ENCODE measurements at regions not wholly inside any gene's neighbourhood (a gene's known extent, or its start where the extent isn't known, plus 50 kb on each side); places are given as distances from the start of the nearest gene placed in this dataset.

DNA sequence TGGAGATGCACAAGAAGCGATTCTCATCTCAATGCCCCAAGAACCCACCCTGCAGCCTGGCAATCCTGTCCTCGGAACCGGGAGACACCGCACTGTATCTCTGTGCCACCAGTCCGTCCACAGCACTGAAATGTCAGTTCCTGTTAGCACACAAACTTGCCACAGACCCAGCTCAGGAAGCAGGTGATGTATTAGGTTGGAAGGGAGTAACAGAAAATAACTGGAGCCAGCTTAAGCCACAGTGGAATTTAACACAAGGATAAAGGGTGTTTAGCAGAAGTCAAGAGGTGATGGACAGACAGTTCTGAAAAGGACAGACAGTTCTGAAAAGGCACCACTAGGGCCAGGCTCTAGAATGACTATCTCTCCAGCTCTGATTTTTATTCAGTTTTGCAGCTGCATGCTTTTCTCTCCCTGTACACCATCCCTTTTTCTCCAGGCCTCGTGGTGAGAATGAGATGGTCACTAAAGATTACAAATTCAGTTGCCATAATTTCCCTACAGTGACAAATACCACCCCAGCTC is 114.4 kb downstream of the ANKRD18B start:
- DNase-seq = no peak
- no peaks in the 10 kb centered on the region for H3K4me1 ChIP-seq
- H3K4me3 ChIP-seq = no peak overlapping the region
- H3K36me3 ChIP-seq (ENCODE audit: low read depth, missing control alignments) = no peaks in the 10 kb centered on the region
- intact Hi-C loops (cut with DNase I; ENCODE audit: low total_unique reads) = no loop called here
- H3K27me3 ChIP-seq = no peaks in the 10 kb centered on the region
- WGBS, 2 donors = 57 to 71% methylated on average over 6 of the region's 6 CpGs
- no peaks in the 10 kb centered on the region for H3K9me3 ChIP-seq
- H3K27ac ChIP-seq = no peak overlapping the region
- TF ChIP-seq, protein P1, sequence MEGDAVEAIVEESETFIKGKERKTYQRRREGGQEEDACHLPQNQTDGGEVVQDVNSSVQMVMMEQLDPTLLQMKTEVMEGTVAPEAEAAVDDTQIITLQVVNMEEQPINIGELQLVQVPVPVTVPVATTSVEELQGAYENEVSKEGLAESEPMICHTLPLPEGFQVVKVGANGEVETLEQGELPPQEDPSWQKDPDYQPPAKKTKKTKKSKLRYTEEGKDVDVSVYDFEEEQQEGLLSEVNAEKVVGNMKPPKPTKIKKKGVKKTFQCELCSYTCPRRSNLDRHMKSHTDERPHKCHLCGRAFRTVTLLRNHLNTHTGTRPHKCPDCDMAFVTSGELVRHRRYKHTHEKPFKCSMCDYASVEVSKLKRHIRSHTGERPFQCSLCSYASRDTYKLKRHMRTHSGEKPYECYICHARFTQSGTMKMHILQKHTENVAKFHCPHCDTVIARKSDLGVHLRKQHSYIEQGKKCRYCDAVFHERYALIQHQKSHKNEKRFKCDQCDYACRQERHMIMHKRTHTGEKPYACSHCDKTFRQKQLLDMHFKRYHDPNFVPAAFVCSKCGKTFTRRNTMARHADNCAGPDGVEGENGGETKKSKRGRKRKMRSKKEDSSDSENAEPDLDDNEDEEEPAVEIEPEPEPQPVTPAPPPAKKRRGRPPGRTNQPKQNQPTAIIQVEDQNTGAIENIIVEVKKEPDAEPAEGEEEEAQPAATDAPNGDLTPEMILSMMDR (IDR thresholded peaks at IDR 0.05) = no peak
- TF ChIP-seq POLR2A (IDR thresholded peaks at IDR 0.05) = no peak

GRCh38 chr9:33645706-33646105 is 121.7 kb downstream of the ANKRD18B start:
- Histone ChIP-seq H3K27me3 (no peaks in the 10 kb centered on the region), H3K36me3 (ENCODE audit: low read depth, missing control alignments) (no peaks in the 10 kb centered on the region), H3K27ac (no peak overlapping the region), H3K4me1 (no peaks in the 10 kb centered on the region), H3K4me3 (no peak overlapping the region), H3K9me3 (no peaks in the 10 kb centered on the region)
- intact Hi-C loops (cut with DNase I; ENCODE audit: low total_unique reads) = no loop called here
- no peak for DNase-seq
- TF ChIP-seq, protein P1 (IDR thresholded peaks at IDR 0.05) = no peak
- TF ChIP-seq POLR2A (IDR thresholded peaks at IDR 0.05) = no peak

DNA sequence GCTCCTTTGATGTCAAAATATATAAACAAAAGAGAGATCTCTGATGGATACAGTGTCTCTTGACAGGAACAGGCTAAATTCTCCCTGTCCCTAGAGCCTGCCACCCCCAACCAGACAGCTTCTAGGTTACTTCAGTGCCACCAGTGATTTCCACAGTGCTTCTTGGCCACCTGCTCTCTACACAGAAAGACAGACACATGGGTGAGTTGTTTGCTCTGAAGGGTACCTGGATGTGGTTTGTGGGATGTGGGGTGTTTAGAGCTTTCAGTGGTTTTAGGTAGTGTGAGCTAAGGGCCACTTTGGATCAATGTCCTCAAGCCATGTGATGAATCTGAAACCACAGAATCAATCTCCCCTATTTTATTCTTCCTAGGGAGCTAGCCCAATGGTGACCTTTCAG is 125.4 kb downstream of the ANKRD18B start:
- no peak overlapping the region for H3K27ac ChIP-seq
- DNase-seq = no peak
- H3K36me3 ChIP-seq (ENCODE audit: low read depth, missing control alignments) = no peaks in the 10 kb centered on the region
- H3K4me3 ChIP-seq = no peak overlapping the region
- TF ChIP-seq, protein P1 (IDR thresholded peaks at IDR 0.05) = no peak
- TF ChIP-seq POLR2A (IDR thresholded peaks at IDR 0.05) = no peak
- intact Hi-C loops (cut with DNase I; ENCODE audit: low total_unique reads) = no loop called here
- no peaks in the 10 kb centered on the region for H3K27me3 ChIP-seq
- no peaks in the 10 kb centered on the region for H3K9me3 ChIP-seq
- no peaks in the 10 kb centered on the region for H3K4me1 ChIP-seq

DNA sequence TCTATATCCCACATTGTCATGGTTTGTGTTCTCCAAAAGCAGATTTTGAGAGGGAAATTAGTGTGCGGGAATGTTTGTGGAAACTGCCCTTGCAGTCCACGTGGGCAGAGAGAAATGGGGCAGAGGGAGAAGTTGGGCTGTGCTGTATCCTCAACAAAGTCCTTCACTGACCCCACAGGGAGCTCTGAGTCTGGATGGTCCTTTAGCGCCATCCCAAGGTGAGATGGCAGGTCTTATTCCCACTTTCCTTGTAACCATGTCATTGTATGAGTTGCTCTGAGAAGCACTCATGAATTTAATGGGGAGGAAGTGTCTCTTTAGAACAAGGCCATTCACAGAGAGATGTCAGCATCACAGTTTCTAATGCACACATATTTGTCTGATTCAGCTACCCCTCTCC is 127.1 kb downstream of the ANKRD18B start:
- no peak for DNase-seq
- no peaks in the 10 kb centered on the region for H3K27me3 ChIP-seq
- H3K4me3 ChIP-seq = no peak overlapping the region
- intact Hi-C loops (cut with DNase I; ENCODE audit: low total_unique reads) = no loop called here
- no peak overlapping the region for H3K27ac ChIP-seq
- no peaks in the 10 kb centered on the region for H3K36me3 ChIP-seq (ENCODE audit: low read depth, missing control alignments)
- TF ChIP-seq, protein P1 (IDR thresholded peaks at IDR 0.05) = no peak
- no peak for TF ChIP-seq POLR2A (IDR thresholded peaks at IDR 0.05)
- no peaks in the 10 kb centered on the region for H3K9me3 ChIP-seq
- H3K4me1 ChIP-seq = no peaks in the 10 kb centered on the region
- 49 to 62% methylated on average over 3 of the region's 3 CpGs for WGBS, 2 donors

GRCh38 chr9:33659921-33660320 is 135.4 kb upstream of the PRSS3 start:
- no peak overlapping the region for H3K4me3 ChIP-seq
- no peaks in the 10 kb centered on the region for H3K4me1 ChIP-seq
- intact Hi-C loops (cut with DNase I; ENCODE audit: low total_unique reads) = no loop called here
- DNase-seq = no peak
- WGBS, 2 donors = 86 to 94% methylated on average over 1 of the region's 1 CpG
- H3K27ac ChIP-seq = no peak overlapping the region
- H3K27me3 ChIP-seq = no peaks in the 10 kb centered on the region
- no peaks in the 10 kb centered on the region for H3K36me3 ChIP-seq (ENCODE audit: low read depth, missing control alignments)
- no peaks in the 10 kb centered on the region for H3K9me3 ChIP-seq
- no peak for TF ChIP-seq POLR2A (IDR thresholded peaks at IDR 0.05)
- TF ChIP-seq, protein P1 (IDR thresholded peaks at IDR 0.05) = no peak

All from testis (tissue), 2 donors.